Endothelial cell of umbilical vein (primary cell): ENCODE measurements at regions not wholly inside any gene's neighbourhood (a gene's known extent, or its start where the extent isn't known, plus 50 kb on each side); places are given as distances from the start of the nearest gene placed in this dataset.
"Not testable (repeated sequence)": the region's sequence is repeated elsewhere in the genome, so short reads cannot be mapped to it uniquely, and the experiment has no call there.

ENCODE experiments used
- CTCF ChIP-seq, 2 donors: IDR thresholded peaks; 1 replicate in 1 of 2; 2 replicates in 1 of 2; pipeline ENCODE4 v1.5.1; 2011; ENCODE audit warnings: low read length in 2 of 2, mild to moderate bottlenecking in 2 of 2, moderate library complexity in 2 of 2, control low read depth in 1 of 2, inconsistent platforms in 1 of 2, low read depth in 1 of 2; ENCODE audit not compliant: insufficient read depth in 1 of 2; ENCODE audit errors: extremely low read depth in 1 of 2
- EZH2 ChIP-seq: IDR thresholded peaks from 2 replicates; pipeline ENCODE4 v1.6.1; 2012; ENCODE audit warnings: borderline replicate concordance, low read depth, mild to moderate bottlenecking, moderate library complexity, low read length, inconsistent platforms; ENCODE audit not compliant: severe bottlenecking
- FOS ChIP-seq: IDR thresholded peaks from 2 replicates; pipeline ENCODE4 v1.6.1; 2011; ENCODE audit warnings: mild to moderate bottlenecking, low read length, moderate library complexity, borderline replicate concordance; ENCODE audit not compliant: insufficient read depth
- POLR2A ChIP-seq: IDR thresholded peaks from 2 replicates; pipeline ENCODE4 v1.6.1; 2012; ENCODE audit warnings: low read depth, mild to moderate bottlenecking, control low read depth, low read length
- POLR2AphosphoS5 ChIP-seq: IDR thresholded peaks from 2 replicates; pipeline ENCODE4 v1.6.1; 2012; ENCODE audit warnings: low read depth, mild to moderate bottlenecking, control low read depth, low read length, moderate library complexity; ENCODE audit not compliant: insufficient read depth

- TF ChIP-seq CTCF (IDR thresholded peaks at IDR 0.05; ENCODE audit: extremely low read depth in 1 of 2, insufficient read depth in 1 of 2, low read depth in 1 of 2, low read length in 2 of 2); POLR2A; POLR2AphosphoS5; FOS; EZH2: not testable (repeated sequence)
These were observed 106.6 kb downstream of the UGT2B4 start for GRCh38 chr4:69389111-69389510.
